Ishikawa (cell line): ENCODE measurements at regions not wholly inside any gene's neighbourhood (a gene's known extent, or its start where the extent isn't known, plus 50 kb on each side); places are given as distances from the start of the nearest gene placed in this dataset.

Experiments used
- CEBPB ChIP-seq: IDR thresholded peaks from 2 replicates; pipeline ENCODE4 v1.6.1; 2012
- CREB1 ChIP-seq: IDR thresholded peaks from 2 replicates; pipeline ENCODE4 v1.6.1; 2012; ENCODE audit warnings: low read depth
- EGR1 ChIP-seq: IDR thresholded peaks from 2 replicates; pipeline ENCODE4 v1.6.1; 2012
- EP300 ChIP-seq: IDR thresholded peaks from 2 replicates; pipeline ENCODE4 v1.6.1; 2012; ENCODE audit warnings: borderline replicate concordance
- FOXM1 ChIP-seq: IDR thresholded peaks from 2 replicates; pipeline ENCODE4 v1.6.1; 2012; ENCODE audit warnings: low read depth, borderline replicate concordance
- MAX ChIP-seq: IDR thresholded peaks from 2 replicates; pipeline ENCODE4 v1.6.1; 2012
- NFIC ChIP-seq: IDR thresholded peaks from 2 replicates; pipeline ENCODE4 v1.6.1; 2012
- RAD21 ChIP-seq: IDR thresholded peaks from 2 replicates; pipeline ENCODE4 v1.6.1; 2012; ENCODE audit warnings: low read depth
- REST ChIP-seq: IDR thresholded peaks from 2 replicates; pipeline ENCODE4 v1.6.1; 2012; ENCODE audit warnings: low read depth, mild to moderate bottlenecking
- TAF1 ChIP-seq: IDR thresholded peaks from 2 replicates; pipeline ENCODE4 v1.6.1; 2012; ENCODE audit warnings: low read depth, mild to moderate bottlenecking
- TCF12 ChIP-seq: IDR thresholded peaks from 2 replicates; pipeline ENCODE4 v1.6.1; 2012; ENCODE audit warnings: low read depth
- TEAD4 ChIP-seq: IDR thresholded peaks from 2 replicates; pipeline ENCODE4 v1.6.1; 2012
- USF1 ChIP-seq: IDR thresholded peaks from 2 replicates; pipeline ENCODE4 v1.6.1; 2012
- YY1 ChIP-seq: IDR thresholded peaks from 2 replicates; pipeline ENCODE4 v1.6.1; 2012; ENCODE audit warnings: low read depth

DNA sequence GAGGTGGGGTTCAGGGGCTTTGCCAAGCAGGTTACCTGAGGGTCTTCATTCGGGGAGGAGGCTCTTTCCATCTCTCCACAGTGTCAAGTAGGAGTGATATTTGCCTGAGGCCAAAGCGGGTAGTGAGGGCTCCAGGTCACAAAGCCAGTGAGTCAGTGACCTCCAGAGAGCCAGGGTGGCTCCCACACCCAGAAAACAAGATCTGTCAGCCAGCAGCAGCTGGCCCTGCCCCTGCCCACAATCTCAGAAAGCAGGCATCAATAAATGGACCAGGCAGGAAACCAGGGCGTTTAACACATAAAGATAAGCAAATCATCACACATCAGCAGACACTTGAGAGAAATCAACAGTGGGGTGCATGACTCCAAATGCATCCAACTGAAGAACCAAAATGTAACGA is 250.8 kb downstream of the CDH26 start:
- TF ChIP-seq MAX (no peak), RAD21 (no peak), TAF1 (no peak), REST (no peak), FOXM1 (no peak), TCF12 (no peak), EP300 (no peak), YY1 (no peak), USF1 (no peak), CREB1 (no peak), EGR1 (no peak), CEBPB (no peak), TEAD4 (no peak), NFIC (no peak)
